GM21529 (cell line): ENCODE measurements at regions not wholly inside any gene's neighbourhood (a gene's known extent, or its start where the extent isn't known, plus 50 kb on each side); places are given as distances from the start of the nearest gene placed in this dataset.
"Not testable (repeated sequence)": the region's sequence is repeated elsewhere in the genome, so short reads cannot be mapped to it uniquely, and the experiment has no call there.

Source experiments
- ATAC-seq: cut with Tn5 transposase; IDR thresholded peaks from one replicate; pipeline ENCODE4 v1.9.1; 2021; ENCODE audit not compliant: unreplicated experiment

DNA sequence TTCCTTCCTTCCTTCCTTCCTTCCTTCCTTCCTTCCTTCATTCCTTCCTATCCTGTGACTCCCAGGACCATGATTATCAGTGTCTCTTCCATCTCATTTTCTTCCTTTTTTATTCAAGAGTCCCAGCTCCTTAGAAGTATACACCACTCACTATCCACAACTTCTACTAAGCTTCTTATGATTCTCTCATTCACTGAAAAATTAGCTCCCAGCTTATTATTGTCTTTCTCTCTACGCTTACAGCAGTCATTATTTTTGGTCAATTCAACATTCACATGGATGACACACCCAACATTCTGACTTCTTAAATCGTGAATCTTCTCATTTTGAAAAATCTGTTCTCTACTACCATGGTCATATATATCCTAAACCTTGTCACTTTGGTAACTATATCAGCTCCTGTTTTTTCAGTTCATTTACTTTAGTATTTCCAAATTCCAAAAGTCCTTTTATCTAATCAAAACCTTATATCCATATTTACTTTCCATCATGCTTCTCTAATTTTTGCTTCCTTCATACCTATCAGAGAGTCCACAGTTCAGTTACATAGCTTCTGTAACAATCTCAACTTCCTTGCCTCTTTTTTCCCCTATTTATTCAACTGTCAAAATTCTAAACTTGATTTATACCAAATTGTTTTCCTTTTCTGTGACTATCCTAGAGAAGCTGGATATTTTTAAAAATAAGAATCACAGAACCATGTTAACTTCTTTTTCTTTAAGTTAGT lies 677.5 kb downstream of the RAPGEF2 start:
- ATAC-seq: no peak

DNA sequence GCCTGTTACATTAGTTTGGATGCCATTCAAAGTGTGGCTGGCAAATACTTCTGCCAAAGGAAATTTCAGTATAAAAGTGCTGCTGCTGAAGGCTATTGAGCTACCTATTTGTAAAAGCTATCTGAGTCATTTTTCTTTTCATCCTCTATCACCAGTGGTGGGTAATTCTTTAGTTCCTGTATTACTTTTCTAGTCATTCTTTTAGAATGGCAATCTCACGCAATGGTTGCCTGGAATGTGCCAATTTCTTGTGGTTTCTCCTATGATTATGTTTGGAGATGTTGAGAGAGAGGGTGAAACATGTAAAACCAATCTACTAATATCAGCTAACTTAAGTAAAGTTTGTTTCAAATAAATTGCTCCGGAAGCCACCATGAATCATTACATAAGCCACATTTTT lies 685.0 kb downstream of the RAPGEF2 start:
- no peak for ATAC-seq

DNA sequence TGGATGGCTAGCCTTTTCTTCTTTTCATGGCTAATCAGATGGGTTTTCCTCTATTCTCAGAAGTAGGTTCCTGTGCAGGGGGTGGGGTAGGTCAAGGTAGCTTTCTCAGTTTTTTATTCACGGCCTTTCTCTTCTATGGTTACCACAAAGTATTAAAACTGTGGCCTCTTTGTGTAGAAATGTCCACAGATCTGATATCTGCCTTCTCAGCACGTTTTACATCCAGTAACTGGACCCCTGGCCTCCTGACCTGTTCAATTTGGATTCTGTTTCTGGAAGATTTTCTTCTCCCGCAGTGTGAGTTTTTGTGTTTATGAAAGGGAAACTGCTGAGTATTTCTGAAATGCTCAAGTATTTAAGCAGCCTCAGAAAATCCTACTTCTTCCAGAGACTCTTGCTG lies 688.5 kb downstream of the RAPGEF2 start:
- ATAC-seq: no peak

DNA sequence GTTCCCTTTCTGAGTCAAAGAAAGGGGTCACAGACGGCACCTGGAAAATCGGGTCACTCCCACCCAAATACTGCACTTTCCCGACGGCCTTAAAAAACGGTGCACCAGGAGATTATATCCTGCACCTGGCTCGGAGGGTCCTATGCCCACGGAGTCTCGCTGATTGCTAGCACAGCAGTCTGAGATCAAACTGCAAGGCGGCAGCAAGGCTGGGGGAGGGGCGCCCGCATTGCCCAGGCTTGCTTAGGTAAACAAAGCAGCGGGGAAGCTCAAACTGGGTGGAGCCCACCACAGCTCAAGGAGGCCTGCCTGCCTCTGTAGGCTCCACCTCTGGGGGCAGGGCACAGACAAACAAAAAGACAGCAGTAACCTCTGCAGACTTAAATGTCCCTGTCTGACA lies 701.7 kb downstream of the RAPGEF2 start:
- ATAC-seq: not testable (repeated sequence)

DNA sequence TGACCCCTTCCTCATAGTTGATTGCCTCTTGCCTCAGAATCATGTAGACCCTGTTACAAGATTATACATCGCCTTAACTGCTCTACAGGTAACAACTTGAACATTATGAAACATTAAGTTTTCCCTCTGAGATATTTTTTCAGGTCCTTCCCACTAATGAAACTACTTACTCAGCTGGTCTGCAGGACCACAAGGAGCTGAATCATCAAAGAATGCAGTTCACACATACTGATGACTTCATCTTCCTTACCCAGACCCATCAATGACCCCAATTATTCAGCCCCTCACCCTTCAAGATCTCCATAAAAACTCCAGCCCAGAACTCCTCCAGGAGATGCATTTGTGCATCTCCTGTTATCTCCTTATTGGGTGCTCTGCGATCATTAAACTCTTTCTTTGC lies 720.9 kb downstream of the RAPGEF2 start:
- no peak for ATAC-seq

DNA sequence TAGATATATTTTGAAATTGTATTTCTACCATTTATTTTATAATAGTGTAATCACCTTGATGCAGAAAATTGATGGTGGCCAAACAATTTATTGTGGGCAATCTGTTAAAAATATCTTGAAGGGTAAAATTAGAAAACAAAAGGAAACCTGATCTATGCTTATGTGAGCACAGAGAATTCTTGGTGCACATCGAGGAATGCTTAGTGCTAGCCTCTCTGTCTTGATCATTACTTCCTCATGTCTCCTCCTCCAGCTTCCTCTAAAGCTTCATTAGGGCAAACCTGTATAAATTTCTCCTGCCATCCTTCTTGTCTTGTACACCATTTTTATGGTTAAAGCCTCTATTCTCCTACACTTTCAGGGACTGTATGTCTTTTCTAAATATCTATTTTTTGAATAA lies 725.8 kb downstream of the RAPGEF2 start:
- ATAC-seq: no peak

DNA sequence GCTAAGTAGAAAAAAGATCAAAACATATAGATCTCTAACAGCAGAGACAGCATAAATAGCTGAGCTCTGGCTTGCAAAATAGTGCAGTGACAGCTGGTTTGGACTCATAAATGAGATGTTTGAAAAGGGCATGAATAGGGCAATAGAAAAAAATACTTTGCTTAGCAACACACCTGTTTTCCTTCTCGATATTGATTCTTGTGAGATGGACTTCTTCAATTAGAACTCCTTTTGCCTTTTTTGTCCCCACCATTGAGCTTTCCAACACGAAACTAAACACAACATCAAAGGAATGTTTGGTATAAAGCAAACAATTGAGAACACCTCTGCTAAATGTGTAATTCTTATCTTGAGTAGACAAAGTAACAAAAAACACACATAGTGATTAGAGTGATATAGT lies 726.3 kb downstream of the RAPGEF2 start:
- ATAC-seq: no peak

DNA sequence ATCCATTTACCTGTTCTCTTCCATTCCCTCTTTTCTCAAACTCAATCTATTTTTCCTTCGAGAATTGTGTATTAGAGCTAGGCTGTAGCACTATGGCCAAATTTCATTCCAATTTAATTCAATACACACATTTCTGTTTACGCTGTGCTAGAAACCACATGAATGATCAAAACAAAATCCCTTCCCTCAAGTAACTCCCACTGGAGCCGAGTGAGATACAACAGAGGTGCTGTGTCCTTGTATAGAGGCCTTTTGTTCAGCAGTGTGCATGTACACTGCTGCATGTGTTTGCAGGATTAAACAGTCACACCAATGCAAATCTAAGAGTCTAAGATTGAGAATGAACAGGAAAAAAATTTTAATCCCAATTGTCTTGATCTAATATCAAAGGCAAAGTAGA lies 734.2 kb downstream of the RAPGEF2 start:
- no peak for ATAC-seq

DNA sequence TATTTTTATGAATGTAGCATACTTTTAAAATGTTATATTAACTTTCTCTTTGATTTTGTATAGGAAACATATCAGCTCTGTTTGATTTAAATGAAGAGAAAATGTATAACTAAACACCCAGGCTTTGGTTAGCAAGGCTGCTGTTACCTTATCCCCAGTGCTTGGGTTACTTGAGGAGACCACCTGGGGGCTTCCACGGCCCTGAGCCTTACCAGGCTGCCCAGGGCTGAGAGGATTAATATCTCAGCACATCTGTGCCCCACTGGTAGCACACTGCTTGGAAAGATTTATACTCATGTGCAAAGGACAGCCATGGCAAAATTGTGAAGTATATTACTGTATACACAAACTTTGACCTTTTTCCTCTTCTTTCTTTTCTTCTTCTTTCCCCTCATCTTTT lies 752.9 kb downstream of the RAPGEF2 start:
- no peak for ATAC-seq

DNA sequence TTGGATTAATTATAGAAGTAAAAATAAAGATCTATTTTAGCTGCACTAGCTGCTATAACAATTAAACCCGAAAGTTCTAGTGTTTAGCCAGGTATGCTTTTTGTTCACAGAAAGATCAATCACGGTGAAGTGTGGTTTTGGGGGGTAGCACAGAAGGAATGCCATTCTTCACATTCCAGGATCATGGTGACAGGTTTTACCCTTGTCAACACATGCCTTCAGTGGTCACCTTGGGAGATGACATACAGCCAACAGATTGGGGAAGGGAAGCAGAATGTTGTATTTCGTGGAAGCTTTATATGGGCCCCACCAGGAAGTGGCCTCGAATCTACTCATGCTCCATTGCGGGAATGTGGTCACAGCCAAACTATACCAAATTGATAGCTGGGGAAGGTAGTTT lies 753.6 kb downstream of the RAPGEF2 start:
- no peak for ATAC-seq

DNA sequence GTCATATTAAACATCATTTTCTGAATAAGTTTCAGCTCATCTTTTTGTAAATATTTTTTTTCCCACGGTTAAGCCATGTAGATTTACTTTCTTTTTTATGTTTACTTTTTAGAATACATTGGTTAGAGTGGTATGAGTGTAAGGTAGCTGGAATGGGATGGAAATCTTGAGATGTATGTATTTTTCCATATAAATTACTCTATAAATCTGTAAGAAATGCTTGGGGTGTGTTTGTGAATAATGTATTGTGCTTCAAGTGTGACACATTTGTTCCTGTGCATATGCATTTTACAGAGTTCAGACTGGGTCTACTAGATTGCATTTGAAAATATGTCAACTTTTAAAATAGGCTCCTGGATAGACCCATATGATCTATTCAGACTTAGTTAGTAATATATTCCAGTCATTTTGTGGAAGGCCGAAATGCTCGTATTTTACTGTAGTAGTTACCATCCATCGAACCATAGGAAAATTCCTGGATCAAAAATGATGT lies 756.8 kb downstream of the RAPGEF2 start:
- ATAC-seq: no peak

DNA sequence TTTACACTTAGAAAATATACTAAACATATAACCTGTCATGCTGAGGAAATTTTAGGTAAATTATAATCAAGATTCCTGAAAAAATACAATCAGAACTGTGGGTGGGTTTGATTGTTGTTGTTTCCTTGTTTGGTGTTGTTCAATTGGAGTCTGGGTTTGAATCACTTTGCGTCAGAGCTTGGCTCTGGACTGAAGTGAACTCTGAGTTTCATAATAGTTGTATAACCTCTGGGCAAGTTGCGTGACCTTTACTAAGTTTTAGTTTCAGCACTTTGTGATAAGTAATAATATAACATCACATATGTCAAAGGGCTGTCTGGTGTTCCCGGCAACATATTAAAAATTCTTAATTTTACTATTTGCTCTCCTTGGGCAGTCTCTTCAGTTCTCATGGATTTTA lies 758.1 kb downstream of the RAPGEF2 start:
- no peak for ATAC-seq

DNA sequence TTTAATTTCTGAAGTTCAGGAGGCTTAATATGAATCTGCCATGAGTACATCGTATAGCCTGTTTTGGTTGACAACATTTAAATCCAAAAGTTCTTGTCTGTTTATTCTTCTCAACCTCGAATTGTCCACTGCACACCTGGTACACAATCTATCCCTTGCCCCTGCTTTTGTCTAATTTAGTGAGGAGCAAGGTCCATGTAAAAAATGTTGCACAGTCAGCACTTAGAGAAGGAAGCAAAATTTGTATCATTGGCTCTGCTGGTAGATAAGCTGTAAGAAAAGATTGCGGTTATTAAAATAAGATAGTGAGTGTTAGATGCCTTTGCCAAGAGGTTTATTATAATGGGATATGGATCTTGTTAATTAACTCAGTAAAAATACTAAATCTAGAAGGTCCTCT lies 761.5 kb downstream of the RAPGEF2 start:
- ATAC-seq: no peak

DNA sequence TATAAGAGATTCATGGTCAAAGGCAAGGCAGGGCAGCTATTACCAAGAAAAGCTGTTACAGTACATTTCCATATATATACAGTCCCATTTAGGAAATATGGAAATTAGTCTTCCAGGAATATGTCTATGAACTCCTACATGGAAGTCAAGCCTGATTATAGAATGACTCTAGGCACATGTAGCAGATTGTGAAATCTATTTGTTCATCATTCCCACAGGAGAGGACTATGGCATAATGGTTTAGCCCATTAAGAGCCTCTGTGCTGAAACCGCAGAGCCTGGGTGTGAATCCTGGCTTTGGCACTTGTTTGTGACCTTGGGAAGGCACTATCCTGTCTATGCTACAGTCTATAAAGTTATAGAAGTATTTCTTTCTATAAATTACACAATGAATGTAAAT lies 764.8 kb downstream of the RAPGEF2 start:
- no peak for ATAC-seq

DNA sequence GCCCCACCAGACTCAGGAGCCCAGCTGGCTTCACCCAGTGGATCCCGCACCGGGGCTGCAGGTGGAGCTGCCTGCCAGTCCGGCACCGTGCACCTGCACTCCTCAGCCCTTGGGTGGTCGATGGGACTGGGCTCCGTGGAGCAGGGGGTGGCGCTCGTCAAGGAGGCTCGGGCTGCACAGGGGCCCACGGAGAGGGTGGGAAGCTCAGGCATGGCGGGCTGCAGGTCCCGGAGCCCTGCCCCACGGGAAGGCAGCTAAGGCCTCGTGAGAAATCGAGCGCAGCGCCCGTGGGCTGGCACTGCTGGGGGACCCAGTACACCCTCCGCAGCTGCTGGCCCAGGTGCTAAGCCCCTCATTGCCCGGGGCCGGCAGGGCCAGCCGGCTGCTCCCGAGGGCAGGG lies 766.1 kb downstream of the RAPGEF2 start:
- not testable (repeated sequence) for ATAC-seq

DNA sequence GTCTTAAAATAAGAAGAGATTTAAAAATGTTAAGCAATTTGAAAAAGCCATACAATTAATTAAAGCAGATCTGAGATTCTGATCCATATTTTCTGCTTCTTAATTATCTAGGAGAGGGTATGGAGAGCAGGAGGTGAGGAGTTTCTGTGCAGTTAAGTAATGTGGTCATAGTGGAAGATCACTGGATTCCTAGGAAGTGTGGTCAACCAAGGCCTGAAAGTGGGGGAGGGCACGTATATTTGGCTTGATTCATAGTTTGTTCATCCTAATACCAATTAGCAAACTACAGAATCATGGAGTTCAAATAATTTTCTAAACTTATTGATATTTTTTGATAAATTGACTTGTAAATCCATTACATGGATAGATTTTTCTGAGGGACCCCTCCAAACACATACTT lies 768.3 kb downstream of the RAPGEF2 start:
- no peak for ATAC-seq

DNA sequence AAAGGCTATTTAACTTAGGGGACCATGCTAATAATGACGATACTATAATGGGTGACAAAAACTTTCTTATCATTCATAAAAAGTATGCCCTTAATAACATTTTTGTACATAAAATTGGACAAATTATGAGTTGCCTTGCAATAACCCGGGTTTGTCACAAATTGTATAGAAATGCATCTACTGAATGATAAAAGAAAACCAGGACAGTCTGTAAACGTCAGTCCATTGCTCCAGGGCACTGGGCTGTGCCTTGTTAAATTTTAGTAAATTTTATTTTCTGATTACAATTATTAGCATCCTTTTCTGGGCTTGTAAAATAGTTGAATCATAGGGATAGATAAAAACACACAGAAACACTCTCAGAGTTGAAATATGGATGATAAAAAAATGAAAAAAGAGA lies 778.3 kb downstream of the RAPGEF2 start:
- no peak for ATAC-seq

DNA sequence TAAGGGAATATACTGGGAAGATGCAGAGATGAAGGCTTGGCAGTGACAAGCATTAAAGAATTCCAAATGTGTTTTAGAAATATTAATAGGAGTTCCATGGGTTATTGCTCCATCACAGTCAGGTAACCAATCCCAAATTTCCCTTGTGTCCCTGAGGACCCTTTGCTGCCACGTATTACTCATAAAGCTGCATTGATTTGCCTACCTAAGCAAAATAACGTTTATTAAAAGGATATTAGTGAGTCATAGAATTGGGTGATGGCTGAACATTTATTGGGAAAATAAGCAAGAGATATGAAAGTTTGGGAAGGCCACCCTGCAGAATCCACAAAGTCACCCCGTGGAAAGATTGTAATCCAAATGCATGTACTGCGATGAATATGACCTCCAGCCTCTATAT lies 782.1 kb downstream of the RAPGEF2 start:
- no peak for ATAC-seq

DNA sequence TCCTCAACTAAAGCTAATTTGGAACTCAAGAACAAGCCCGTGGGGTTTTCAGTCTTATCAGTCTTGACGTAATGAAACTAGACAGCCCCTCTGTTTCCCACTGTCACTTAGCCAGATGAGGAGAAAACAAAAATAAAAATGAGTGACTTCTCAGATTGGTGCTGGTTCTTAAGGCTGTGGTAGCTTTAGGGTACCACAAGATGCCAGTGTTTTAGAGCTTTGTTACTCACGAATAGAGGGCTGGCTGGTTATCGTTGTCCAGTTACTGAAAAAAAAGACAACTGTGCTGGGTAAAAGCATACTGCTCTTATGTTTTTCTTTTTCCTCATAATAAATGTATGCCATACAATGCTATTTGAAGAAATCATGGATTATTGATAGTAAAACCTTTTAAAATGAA lies 796.7 kb downstream of the RAPGEF2 start:
- ATAC-seq: no peak

DNA sequence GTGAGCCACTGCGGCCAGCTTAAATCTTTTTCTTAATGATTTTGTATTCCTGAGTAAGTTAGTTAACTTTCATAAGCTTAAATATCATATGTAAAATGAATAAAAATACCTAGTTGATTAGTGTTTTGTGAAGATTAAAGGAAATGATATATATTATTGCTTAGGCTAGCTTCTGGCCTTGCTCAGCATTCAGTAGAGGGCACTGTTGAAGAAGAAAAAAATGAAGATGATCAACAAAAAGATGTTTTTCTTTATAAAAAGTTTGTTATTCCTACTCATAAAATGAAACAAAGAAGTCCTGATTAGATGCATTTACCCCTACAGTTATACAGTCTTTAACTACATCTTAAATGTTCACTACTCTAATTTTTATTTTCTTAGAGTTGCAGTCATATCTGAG lies 797.7 kb downstream of the RAPGEF2 start:
- no peak for ATAC-seq

DNA sequence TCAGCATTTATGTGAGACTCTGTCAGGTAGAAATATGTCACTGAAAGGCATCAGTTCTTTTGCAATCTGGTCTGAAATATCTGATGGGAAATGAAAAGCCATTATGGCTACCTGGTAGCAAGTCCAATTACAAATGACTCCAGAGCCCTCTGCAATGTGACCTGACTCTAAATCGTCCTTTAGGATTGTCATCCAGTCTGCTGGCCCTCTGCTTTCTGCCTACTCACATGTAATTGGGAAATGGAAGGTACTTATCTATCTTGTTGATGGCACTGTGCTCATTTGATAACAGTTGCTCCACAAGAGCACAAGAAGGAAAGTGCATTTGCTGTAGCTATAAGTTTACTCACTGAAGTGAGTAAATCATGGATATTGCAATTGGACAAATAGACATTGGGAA lies 799.8 kb downstream of the RAPGEF2 start:
- ATAC-seq: no peak

DNA sequence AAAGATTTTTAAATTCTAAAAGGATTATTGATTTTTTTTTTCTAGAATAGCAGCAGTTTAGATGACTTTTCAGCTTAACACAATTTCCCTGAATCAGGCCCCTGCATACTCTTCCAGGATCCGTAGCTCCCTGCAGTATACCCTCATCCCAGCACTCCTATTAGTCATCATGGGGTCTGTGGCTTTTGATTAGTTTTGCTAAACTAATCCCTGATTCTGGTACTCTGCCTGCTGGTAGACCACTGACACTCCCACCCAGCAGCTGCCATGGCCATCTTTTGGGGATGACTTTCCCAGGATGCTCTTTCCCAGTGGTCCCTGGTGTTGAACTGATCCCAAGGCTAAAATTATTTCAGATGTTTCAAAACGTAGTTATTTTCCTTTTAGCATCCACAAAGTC lies 802.0 kb downstream of the RAPGEF2 start:
- no peak for ATAC-seq

DNA sequence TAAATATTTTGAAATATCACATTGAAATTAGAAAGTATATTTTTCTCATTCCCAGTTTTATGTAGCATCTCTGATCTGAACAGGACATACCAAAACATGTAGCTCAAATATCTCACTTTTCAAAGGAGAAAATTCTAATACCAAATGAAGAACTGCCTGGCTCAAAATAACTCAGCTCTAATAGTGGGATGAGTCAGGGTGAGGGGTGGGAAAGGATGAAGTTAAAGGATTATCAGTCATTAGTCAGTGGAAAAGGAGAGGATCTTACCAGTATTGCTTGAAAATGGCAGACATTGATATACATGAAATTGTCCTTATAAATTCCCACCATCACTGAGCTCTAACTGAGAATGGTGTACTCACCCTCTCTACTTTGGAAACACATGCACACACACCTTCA lies 803.2 kb downstream of the RAPGEF2 start:
- ATAC-seq: no peak
